Gastroesophageal sphincter (tissue), 4 donors: ENCODE measurements at regions not wholly inside any gene's neighbourhood (a gene's known extent, or its start where the extent isn't known, plus 50 kb on each side); places are given as distances from the start of the nearest gene placed in this dataset.
"Not testable (repeated sequence)": the region's sequence is repeated elsewhere in the genome, so short reads cannot be mapped to it uniquely, and the experiment has no call there.

Experiments
- ATAC-seq: fragments of 150-250 bp; one replicate; pipeline ENCODE4 v1.9.1; 2016; ENCODE audit warnings: mild to moderate bottlenecking, moderate library complexity
- H3K27ac ChIP-seq, 4 donors: fragments of 200-600 bp; sonication (generic) in 3 of 4; 1 replicate in 3 of 4; 2 replicates in 1 of 4; pipeline ENCODE4 v1.5.1; 2016 to 2019
- H3K27me3 ChIP-seq: fragments of 200-600 bp; sonication (generic); one replicate; pipeline ENCODE4 v1.5.1; 2019
- H3K36me3 ChIP-seq, 2 donors: fragments of 200-600 bp; sonication (generic); one replicate each; pipeline ENCODE4 v1.5.1; 2019; ENCODE audit warnings: control low read depth in 1 of 2
- H3K4me1 ChIP-seq, 3 donors: fragments of 200-600 bp; sonication (generic); 1 replicate in 2 of 3; 2 replicates in 1 of 3; pipeline ENCODE4 v1.5.1; 2016 to 2019; ENCODE audit warnings: control low read depth in 2 of 3
- H3K4me3 ChIP-seq, 2 donors: fragments of 200-600 bp; sonication (generic); one replicate each; pipeline ENCODE4 v1.5.1; 2019; ENCODE audit warnings: mild to moderate bottlenecking in 1 of 2, moderate library complexity in 1 of 2
- H3K9me3 ChIP-seq, 3 donors: fragments of 200-600 bp; sonication (generic); one replicate each; pipeline ENCODE4 v1.5.1; 2017 to 2019; ENCODE audit warnings: control low read depth in 2 of 3
- EP300 ChIP-seq: sonication (generic); formaldehyde crosslinking; IDR thresholded peaks from one replicate; pipeline ENCODE4 v1.6.1; 2017; ENCODE audit warnings: antibody characterized with exemption, mild to moderate bottlenecking
- POLR2A ChIP-seq, 2 donors: fragments of 450-650 bp; IDR thresholded peaks; one replicate each; pipeline ENCODE4 v1.6.1; 2017; ENCODE audit warnings: antibody characterized with exemption in 2 of 2, mild to moderate bottlenecking in 2 of 2, moderate library complexity in 1 of 2
- POLR2AphosphoS5 ChIP-seq: sonication (generic); formaldehyde crosslinking; IDR thresholded peaks from one replicate; pipeline ENCODE4 v1.6.1; 2017; ENCODE audit warnings: antibody characterized with exemption
- WGBS, 2 donors: methylation state at CpG; one replicate each; pipeline ENCODE4 v1.1.5; 2018; ENCODE audit warnings: low coverage in 1 of 2; 5-methylcytosine and 5-hydroxymethylcytosine counted together
- TF ChIP-seq, protein P1 (sequence below), 4 experiments: fragments of 200-600 bp in 2 of 4; fragments of 450-650 bp in 2 of 4; sonication (generic) in 1 of 4; IDR thresholded peaks; one replicate each; pipeline ENCODE4 v1.5.1; 2017 to 2019; ENCODE audit warnings: antibody characterized with exemption in 4 of 4, mild to moderate bottlenecking in 2 of 4, moderate library complexity in 2 of 4

DNA sequence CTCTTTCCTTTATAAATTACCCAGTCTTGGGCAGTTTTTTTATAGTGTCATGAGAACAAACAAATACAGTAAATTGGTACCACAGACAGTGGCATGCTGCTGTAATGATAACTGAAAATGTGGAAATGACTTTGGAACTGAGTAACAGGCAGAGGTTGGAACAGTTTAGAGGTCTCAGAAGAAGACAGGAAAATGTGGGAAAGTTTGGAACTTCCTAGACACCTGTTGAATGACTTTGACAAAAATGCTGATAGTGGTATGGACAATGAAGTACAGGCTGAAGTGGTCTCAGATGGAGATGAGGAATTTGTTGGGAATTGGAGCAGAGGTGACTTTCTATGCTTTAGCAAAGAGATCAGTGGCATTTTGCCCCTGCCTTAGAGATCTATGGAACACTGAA lies 1128.4 kb upstream of the POT1 start:
- H3K27me3 ChIP-seq, result no peaks in the 10 kb centered on the region
- no peak overlapping the region for H3K27ac ChIP-seq
- H3K9me3 ChIP-seq, result no peaks in the 10 kb centered on the region
- H3K4me1 ChIP-seq, result no peaks in the 10 kb centered on the region
- no peak for TF ChIP-seq EP300
- no peak for TF ChIP-seq POLR2AphosphoS5
- TF ChIP-seq, protein P1, sequence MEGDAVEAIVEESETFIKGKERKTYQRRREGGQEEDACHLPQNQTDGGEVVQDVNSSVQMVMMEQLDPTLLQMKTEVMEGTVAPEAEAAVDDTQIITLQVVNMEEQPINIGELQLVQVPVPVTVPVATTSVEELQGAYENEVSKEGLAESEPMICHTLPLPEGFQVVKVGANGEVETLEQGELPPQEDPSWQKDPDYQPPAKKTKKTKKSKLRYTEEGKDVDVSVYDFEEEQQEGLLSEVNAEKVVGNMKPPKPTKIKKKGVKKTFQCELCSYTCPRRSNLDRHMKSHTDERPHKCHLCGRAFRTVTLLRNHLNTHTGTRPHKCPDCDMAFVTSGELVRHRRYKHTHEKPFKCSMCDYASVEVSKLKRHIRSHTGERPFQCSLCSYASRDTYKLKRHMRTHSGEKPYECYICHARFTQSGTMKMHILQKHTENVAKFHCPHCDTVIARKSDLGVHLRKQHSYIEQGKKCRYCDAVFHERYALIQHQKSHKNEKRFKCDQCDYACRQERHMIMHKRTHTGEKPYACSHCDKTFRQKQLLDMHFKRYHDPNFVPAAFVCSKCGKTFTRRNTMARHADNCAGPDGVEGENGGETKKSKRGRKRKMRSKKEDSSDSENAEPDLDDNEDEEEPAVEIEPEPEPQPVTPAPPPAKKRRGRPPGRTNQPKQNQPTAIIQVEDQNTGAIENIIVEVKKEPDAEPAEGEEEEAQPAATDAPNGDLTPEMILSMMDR (IDR thresholded peaks at IDR 0.05), result no peak
- TF ChIP-seq POLR2A (IDR thresholded peaks at IDR 0.05), result no peak
- no peak overlapping the region for H3K4me3 ChIP-seq
- ATAC-seq, result no peak
- no peaks in the 10 kb centered on the region for H3K36me3 ChIP-seq

- not testable (repeated sequence) for H3K27ac ChIP-seq, H3K36me3 ChIP-seq, H3K4me3 ChIP-seq, H3K27me3 ChIP-seq, ATAC-seq, H3K4me1 ChIP-seq, H3K9me3 ChIP-seq
- 96 to 97% methylated on average over 4 of the region's 4 CpGs for WGBS, 2 donors
Observed at GRCh38 chr7:126056613-126057012, 1127.0 kb upstream of the POT1 start.

DNA sequence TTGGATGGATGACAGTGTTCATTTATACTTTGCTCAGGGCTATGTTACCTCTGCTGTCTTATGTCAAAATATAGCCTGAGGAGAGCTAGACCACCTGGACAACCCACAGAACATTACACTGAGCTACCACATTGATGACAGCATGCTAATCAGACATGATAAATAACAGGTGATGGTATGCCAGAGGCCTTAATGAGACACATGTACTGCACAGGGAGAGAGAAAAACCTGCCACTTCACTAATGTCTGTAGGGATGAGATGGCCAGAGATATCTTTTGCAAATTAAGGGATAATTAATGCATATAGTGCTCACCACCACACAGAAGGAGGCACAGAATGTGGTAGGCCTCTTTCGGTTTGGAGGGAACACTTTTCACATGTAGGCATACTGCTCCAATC lies 1122.6 kb upstream of the POT1 start:
- no peak overlapping the region for H3K4me3 ChIP-seq

GRCh38 chr7:126044662-126045061 lies 1115.0 kb upstream of the POT1 start:
- Histone ChIP-seq H3K4me3 (no peak overlapping the region), H3K9me3 (peaks cover 0 to 2% (median 0%) of the 10 kb centered on the region in 3 donors), H3K36me3 (no peaks in the 10 kb centered on the region), H3K4me1 (no peaks in the 10 kb centered on the region), H3K27me3 (no peaks in the 10 kb centered on the region), H3K27ac (no peak overlapping the region)
- no peak for ATAC-seq
- 29 to 50% methylated on average over 1 of the region's 1 CpG for WGBS, 2 donors
- TF ChIP-seq POLR2AphosphoS5, result no peak
- no peak for TF ChIP-seq EP300
- TF ChIP-seq, protein P1 (IDR thresholded peaks at IDR 0.05), result no peak
- no peak for TF ChIP-seq POLR2A (IDR thresholded peaks at IDR 0.05)

More for the DNA sequence above, 1122.6 kb upstream of the POT1 start:
- H3K36me3 ChIP-seq, result no peaks in the 10 kb centered on the region
- no peak overlapping the region for H3K27ac ChIP-seq
- TF ChIP-seq POLR2A (IDR thresholded peaks at IDR 0.05) (no peak), EP300 (no peak), POLR2AphosphoS5 (no peak)
- TF ChIP-seq, protein P1 (IDR thresholded peaks at IDR 0.05), result no peak
- H3K4me1 ChIP-seq, result no peaks in the 10 kb centered on the region
- peaks cover 0 to 5% (median 0%) of the 10 kb centered on the region in 3 donors for H3K9me3 ChIP-seq
- no peak for ATAC-seq
- WGBS, 2 donors, result 57 to 67% methylated on average over 1 of the region's 1 CpG
- no peaks in the 10 kb centered on the region for H3K27me3 ChIP-seq

DNA sequence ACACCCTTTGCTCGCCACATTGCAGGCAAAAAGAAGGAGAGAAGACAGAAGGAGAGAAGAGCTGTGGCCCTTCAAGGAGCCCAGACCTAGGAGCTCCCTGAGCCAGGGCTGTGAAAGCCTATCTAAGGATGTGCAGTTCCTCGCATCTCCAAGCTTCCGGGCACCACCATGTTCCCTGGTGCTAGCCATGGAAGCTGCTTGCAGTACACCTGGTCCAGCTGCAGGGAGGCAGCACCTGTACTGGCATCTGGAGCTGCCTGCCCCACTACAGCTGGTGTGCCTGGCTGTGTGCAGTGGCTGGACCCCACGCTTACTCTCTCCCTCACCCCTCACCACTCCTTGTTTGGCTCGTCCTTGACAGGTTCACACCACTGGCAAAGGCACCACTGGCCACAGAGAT lies 1111.8 kb upstream of the POT1 start:
- WGBS, 2 donors, result 82 to 90% methylated on average over 2 to 3 of the region's 5 CpGs

More for the DNA sequence above, 1111.8 kb upstream of the POT1 start:
- TF ChIP-seq EP300, result no peak
- TF ChIP-seq POLR2AphosphoS5, result no peak
- TF ChIP-seq, protein P1 (IDR thresholded peaks at IDR 0.05), result no peak
- no peak for TF ChIP-seq POLR2A (IDR thresholded peaks at IDR 0.05)
- Histone ChIP-seq H3K4me1 (no peaks in the 10 kb centered on the region), H3K27me3 (no peaks in the 10 kb centered on the region), H3K4me3 (no peak overlapping the region), H3K36me3 (no peaks in the 10 kb centered on the region), H3K27ac (no peak overlapping the region), H3K9me3 (no peaks in the 10 kb centered on the region)
- ATAC-seq, result no peak
